Osteocyte (in vitro differentiated cells): ENCODE measurements at regions not wholly inside any gene's neighbourhood (a gene's known extent, or its start where the extent isn't known, plus 50 kb on each side); places are given as distances from the start of the nearest gene placed in this dataset.

Experiments used
- DNase-seq: peaks from one replicate; pipeline ENCODE4 v3.0.0; 2021; ENCODE audit warnings: mixed read lengths; ENCODE audit not compliant: unreplicated experiment; ENCODE audit errors: extremely low spot score
- H3K27ac Mint-ChIP-seq: one replicate; pipeline ENCODE4 v1.8.0; 2021; ENCODE audit warnings: mild to moderate bottlenecking, mixed read lengths; ENCODE audit not compliant: unreplicated experiment
- H3K27me3 Mint-ChIP-seq: one replicate; pipeline ENCODE4 v1.8.0; 2021; ENCODE audit warnings: mixed read lengths; ENCODE audit not compliant: unreplicated experiment
- H3K36me3 Mint-ChIP-seq: one replicate; pipeline ENCODE4 v1.8.0; 2021; ENCODE audit warnings: mixed read lengths; ENCODE audit not compliant: unreplicated experiment
- H3K4me1 Mint-ChIP-seq: one replicate; pipeline ENCODE4 v1.8.0; 2021; ENCODE audit warnings: mixed read lengths; ENCODE audit not compliant: unreplicated experiment
- H3K4me3 Mint-ChIP-seq: one replicate; pipeline ENCODE4 v1.8.0; 2021; ENCODE audit warnings: mild to moderate bottlenecking, moderate library complexity, mixed read lengths; ENCODE audit not compliant: unreplicated experiment
- H3K9me3 Mint-ChIP-seq: one replicate; pipeline ENCODE4 v1.8.0; 2021; ENCODE audit warnings: mixed read lengths; ENCODE audit not compliant: unreplicated experiment
- TF ChIP-seq, protein P1 (sequence below): fragments of 200-600 bp; sonication (generic); IDR thresholded peaks from 2 replicates; pipeline ENCODE4 v1.5.0; 2021; ENCODE audit warnings: antibody characterized with exemption, mild to moderate bottlenecking, moderate library complexity

GRCh38 chr7:36790311-36790787 is 66.1 kb upstream of the AOAH start:
- Mint-ChIP-seq H3K4me1 (peaks cover 14% of the 10 kb centered on the region), H3K27ac (no peak overlapping the region), H3K9me3 (peaks cover 4% of the 10 kb centered on the region), H3K36me3 (no peaks in the 10 kb centered on the region), H3K27me3 (no peaks in the 10 kb centered on the region), H3K4me3 (no peak overlapping the region)
- DNase-seq = no peak
- TF ChIP-seq, protein P1, sequence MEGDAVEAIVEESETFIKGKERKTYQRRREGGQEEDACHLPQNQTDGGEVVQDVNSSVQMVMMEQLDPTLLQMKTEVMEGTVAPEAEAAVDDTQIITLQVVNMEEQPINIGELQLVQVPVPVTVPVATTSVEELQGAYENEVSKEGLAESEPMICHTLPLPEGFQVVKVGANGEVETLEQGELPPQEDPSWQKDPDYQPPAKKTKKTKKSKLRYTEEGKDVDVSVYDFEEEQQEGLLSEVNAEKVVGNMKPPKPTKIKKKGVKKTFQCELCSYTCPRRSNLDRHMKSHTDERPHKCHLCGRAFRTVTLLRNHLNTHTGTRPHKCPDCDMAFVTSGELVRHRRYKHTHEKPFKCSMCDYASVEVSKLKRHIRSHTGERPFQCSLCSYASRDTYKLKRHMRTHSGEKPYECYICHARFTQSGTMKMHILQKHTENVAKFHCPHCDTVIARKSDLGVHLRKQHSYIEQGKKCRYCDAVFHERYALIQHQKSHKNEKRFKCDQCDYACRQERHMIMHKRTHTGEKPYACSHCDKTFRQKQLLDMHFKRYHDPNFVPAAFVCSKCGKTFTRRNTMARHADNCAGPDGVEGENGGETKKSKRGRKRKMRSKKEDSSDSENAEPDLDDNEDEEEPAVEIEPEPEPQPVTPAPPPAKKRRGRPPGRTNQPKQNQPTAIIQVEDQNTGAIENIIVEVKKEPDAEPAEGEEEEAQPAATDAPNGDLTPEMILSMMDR = no peak

DNA sequence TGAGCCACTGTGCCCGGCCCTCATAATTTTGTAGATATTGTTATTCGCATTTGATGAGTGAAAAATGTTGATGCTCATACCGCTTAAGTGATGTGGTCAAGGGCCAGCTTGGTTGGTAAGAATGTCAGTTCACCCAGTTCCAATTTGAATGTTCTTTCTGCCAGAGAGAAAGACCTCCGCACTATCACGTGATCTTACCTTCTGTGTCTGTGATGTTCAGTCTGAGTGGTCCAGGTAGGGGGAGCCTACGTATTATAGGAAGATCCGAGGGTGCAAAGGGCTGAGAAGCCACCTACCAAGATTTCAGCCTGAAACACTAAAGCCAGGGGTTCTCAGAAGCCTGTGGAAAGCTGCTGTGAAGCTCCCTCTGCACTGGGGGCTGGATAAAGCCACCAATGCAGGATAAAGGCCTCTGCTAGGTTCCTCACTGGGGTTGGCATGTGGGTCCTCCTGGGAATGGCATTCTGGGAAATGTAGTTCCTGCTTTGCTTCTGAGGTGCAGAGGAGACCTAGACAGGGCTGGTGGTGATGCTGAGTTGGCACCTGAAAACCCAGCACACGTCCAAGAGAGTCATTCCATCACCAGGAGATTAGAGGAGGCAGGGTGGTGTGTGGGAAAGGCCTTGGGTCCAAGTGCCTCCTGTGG is 64.7 kb upstream of the AOAH start:
- Mint-ChIP-seq H3K27ac (no peak overlapping the region), H3K36me3 (no peaks in the 10 kb centered on the region), H3K27me3 (no peaks in the 10 kb centered on the region), H3K4me1 (peaks cover 23% of the 10 kb centered on the region), H3K4me3 (no peak overlapping the region), H3K9me3 (peaks cover 4% of the 10 kb centered on the region)
- TF ChIP-seq, protein P1 = no peak
- no peak for DNase-seq

DNA sequence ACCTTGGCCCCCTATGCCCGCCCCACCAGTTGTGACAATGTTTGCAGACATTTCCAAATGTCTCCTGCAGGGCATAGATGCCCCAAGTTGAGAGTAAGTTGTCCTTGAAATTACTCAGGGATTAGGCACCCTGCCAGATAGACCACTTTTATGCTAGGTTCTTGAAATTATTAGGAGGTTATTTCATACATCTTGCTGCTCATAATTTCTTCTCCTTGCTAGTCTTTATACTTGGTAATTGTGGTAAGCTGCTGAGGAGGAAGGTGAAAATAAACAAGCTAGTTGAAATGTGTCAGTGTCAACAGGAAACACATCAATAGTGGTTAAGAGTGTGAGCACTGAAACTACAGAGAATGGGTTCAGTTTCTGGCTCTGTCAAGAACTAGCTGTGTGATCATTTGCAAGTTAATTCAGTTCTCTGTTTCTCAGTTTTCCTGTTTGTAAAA is 63.7 kb upstream of the AOAH start:
- Mint-ChIP-seq H3K36me3 (no peaks in the 10 kb centered on the region), H3K27ac (no peak overlapping the region), H3K9me3 (peaks cover 4% of the 10 kb centered on the region), H3K4me1 (peaks cover 23% of the 10 kb centered on the region), H3K27me3 (no peaks in the 10 kb centered on the region), H3K4me3 (no peak overlapping the region)
- TF ChIP-seq, protein P1 = no peak
- DNase-seq = no peak

DNA sequence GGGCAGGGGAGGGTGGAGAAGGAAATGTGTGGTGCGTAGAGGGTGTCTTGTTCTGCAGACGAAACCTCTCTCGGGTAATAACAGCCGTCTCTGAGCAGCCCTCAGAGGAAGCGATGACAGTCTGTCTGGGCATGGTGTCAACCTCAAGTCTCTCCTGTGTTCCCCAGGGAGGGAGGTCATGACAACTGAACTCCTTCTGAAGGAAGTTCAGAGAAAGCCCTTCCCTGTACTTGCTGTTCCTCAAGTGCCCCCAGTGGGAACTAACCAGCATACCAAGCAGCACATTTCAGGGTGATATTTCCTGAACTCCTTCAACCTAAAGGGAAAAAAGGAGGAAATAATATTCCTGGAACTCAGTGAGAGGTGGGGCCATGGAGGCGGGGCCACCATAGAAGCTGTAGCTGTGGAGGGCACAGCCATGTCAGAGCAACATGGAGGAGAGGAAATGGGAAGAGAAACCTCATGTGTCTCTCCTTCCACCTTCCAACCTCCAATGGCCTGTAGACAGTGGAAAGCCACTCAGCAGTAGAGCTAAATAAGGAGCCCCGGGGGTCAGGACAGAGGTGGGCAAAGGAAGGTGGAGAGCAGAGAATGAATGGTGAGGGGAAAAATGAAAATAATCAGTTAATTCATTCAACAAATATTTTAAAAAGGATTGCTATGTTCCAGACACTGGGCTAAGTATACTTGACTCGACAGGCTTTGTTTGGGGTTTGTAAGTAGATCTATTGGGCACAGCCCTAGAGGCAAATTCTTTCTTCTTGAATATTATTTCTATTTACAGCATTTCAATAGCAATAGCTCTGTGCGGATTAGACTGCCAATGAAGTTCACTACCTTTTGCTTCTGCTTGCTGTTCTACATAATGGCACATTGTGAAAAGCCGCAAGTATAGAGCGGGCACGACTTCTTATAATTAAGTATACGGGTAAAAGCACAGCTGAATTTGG is 61.0 kb upstream of the AOAH start:
- no peak for DNase-seq
- Mint-ChIP-seq H3K27ac (peak overlapping the region; percentile 83), H3K27me3 (no peaks in the 10 kb centered on the region), H3K36me3 (no peaks in the 10 kb centered on the region), H3K4me1 (peaks cover 21% of the 10 kb centered on the region), H3K9me3 (peaks cover 4% of the 10 kb centered on the region), H3K4me3 (no peak overlapping the region)
- TF ChIP-seq, protein P1 = no peak
